Left lung (tissue), 4 donors: ENCODE measurements at regions not wholly inside any gene's neighbourhood (a gene's known extent, or its start where the extent isn't known, plus 50 kb on each side); places are given as distances from the start of the nearest gene placed in this dataset.

Source experiments
- ATAC-seq: fragments of 200-7000 bp; cut with Tn5 transposase; one replicate; pipeline ENCODE4 v1.9.1; 2020; ENCODE audit warnings: moderate library complexity
- DNase-seq, 4 donors: peaks; one replicate each; pipeline ENCODE4 v3.0.0-alpha.2; 2013 to 2020
- H3K27ac ChIP-seq, 2 donors: fragments of 200-600 bp; sonication (generic) in 1 of 2; one replicate each; pipeline versions ENCODE4 v1.5.0 to v1.8.0; 2020 to 2021
- H3K27me3 ChIP-seq, 2 donors: fragments of 200-600 bp; sonication (generic) in 1 of 2; one replicate each; pipeline versions ENCODE4 v1.5.0 to v1.8.0; 2020 to 2021
- H3K36me3 ChIP-seq, 2 donors: fragments of 200-600 bp; sonication (generic) in 1 of 2; one replicate each; pipeline versions ENCODE4 v1.5.0 to v1.8.0; 2020 to 2021
- H3K4me1 ChIP-seq, 2 donors: fragments of 200-600 bp; one replicate each; pipeline ENCODE4 v1.8.0; 2021
- H3K4me3 ChIP-seq, 2 donors: fragments of 200-600 bp; sonication (generic) in 1 of 2; one replicate each; pipeline versions ENCODE4 v1.5.0 to v1.8.0; 2020 to 2021; ENCODE audit warnings: mild to moderate bottlenecking in 1 of 2
- H3K9me3 ChIP-seq, 2 donors: fragments of 200-600 bp; sonication (generic) in 1 of 2; one replicate each; pipeline versions ENCODE4 v1.5.0 to v1.8.0; 2020 to 2021
- intact Hi-C, 2 donors: fragments of 100-400 bp; cut with DNase I; formaldehyde crosslinking; loops; one replicate each; pipeline versions ENCODE4 v1.11.2 to v1.14.2; 2022
- TF ChIP-seq, protein P1 (sequence below), 2 donors: fragments of 200-600 bp; sonication (generic) in 1 of 2; IDR thresholded peaks; one replicate each; pipeline versions ENCODE4 v1.5.0 to v1.8.0; 2021; ENCODE audit warnings: antibody characterized with exemption in 2 of 2
- donor health status: DM: no; HTN: yes; CAD: no.
- donor health status: DM: no; HTN: no; CAD: no.

DNA sequence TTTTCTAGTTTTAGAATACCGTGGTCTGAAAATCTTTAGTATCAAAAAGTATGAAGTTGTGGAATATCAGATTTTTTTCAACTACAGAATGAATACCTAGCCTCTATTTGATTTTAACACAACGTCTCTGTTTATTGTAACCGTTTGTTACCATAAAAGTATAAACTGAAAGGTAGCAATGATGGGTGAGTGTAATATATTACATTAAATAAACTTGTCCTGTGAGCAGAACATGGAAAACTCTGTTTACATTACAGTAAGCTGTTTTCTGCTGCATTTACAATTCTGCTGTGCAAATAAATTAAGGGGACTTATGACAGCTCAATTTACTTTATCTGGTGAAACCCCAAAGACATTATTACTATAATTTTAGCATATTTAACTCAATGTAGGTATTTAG is 62.5 kb downstream of the CHRM3 start:
- TF ChIP-seq, protein P1, sequence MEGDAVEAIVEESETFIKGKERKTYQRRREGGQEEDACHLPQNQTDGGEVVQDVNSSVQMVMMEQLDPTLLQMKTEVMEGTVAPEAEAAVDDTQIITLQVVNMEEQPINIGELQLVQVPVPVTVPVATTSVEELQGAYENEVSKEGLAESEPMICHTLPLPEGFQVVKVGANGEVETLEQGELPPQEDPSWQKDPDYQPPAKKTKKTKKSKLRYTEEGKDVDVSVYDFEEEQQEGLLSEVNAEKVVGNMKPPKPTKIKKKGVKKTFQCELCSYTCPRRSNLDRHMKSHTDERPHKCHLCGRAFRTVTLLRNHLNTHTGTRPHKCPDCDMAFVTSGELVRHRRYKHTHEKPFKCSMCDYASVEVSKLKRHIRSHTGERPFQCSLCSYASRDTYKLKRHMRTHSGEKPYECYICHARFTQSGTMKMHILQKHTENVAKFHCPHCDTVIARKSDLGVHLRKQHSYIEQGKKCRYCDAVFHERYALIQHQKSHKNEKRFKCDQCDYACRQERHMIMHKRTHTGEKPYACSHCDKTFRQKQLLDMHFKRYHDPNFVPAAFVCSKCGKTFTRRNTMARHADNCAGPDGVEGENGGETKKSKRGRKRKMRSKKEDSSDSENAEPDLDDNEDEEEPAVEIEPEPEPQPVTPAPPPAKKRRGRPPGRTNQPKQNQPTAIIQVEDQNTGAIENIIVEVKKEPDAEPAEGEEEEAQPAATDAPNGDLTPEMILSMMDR (IDR thresholded peaks at IDR 0.05), result no peak
- intact Hi-C loops, result no loop called here
- Histone ChIP-seq H3K27me3 (no peaks in the 10 kb centered on the region), H3K4me1 (no peaks in the 10 kb centered on the region), H3K36me3 (no peaks in the 10 kb centered on the region), H3K4me3 (no peak overlapping the region), H3K27ac (no peak overlapping the region), H3K9me3 (no peaks in the 10 kb centered on the region)
- ATAC-seq (no peak), DNase-seq (no peak)

DNA sequence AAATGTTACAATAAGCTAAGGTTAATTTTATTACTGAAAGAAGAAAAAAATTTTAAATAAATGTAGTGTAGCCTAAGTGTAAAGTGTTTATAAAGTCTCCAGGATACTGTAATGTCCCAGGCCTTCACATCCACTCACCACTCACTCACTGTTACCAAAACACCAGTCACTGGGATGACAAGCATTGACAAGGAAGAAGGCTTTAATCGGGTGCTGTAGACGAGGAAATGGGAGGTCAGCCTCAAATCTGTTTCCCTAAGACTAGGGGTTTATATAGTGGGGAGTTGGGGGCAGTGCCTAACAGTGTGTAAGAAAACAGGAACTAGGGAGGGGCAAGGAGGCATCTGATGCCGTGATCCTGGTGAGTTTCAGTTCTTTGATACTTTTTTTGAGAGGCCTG is 69.4 kb downstream of the CHRM3 start:
- ATAC-seq (no peak), DNase-seq (no peak)
- Histone ChIP-seq H3K4me3 (no peak overlapping the region), H3K36me3 (no peaks in the 10 kb centered on the region), H3K27ac (no peak overlapping the region), H3K27me3 (no peaks in the 10 kb centered on the region), H3K4me1 (no peaks in the 10 kb centered on the region), H3K9me3 (peaks cover 0 to 16% of the 10 kb centered on the region in 2 donors)
- intact Hi-C loops, result no loop called here
- TF ChIP-seq, protein P1 (IDR thresholded peaks at IDR 0.05), result no peak

- no peaks in the 10 kb centered on the region for H3K27me3 ChIP-seq
- DNase-seq, result no peak
- no peak for ATAC-seq
- intact Hi-C loops, result no loop called here
- no peak overlapping the region for H3K27ac ChIP-seq
- H3K4me1 ChIP-seq, result no peaks in the 10 kb centered on the region
- H3K36me3 ChIP-seq, result no peaks in the 10 kb centered on the region
- no peak overlapping the region for H3K4me3 ChIP-seq
- TF ChIP-seq, protein P1 (IDR thresholded peaks at IDR 0.05), result no peak
- H3K9me3 ChIP-seq, result peaks cover 0 to 16% of the 10 kb centered on the region in 2 donors
Measured at GRCh38 chr1:239456788-239457187, 70.4 kb downstream of the CHRM3 start.

- H3K9me3 ChIP-seq, result peaks cover 0 to 16% of the 10 kb centered on the region in 2 donors
- DNase-seq, result no peak
- no peak overlapping the region for H3K27ac ChIP-seq
- no peaks in the 10 kb centered on the region for H3K4me1 ChIP-seq
- TF ChIP-seq, protein P1 (IDR thresholded peaks at IDR 0.05), result no peak
- H3K36me3 ChIP-seq, result no peaks in the 10 kb centered on the region
- no peaks in the 10 kb centered on the region for H3K27me3 ChIP-seq
- no peak overlapping the region for H3K4me3 ChIP-seq
- intact Hi-C loops, result no loop called here
- peak; percentile 66 for ATAC-seq
Measured at GRCh38 chr1:239457491-239458143, 71.2 kb downstream of the CHRM3 start.

- ATAC-seq (no peak), DNase-seq (no peak)
- Histone ChIP-seq H3K27ac (no peak overlapping the region), H3K9me3 (peaks cover 0 to 16% of the 10 kb centered on the region in 2 donors), H3K27me3 (no peaks in the 10 kb centered on the region), H3K4me1 (no peaks in the 10 kb centered on the region), H3K36me3 (no peaks in the 10 kb centered on the region), H3K4me3 (no peak overlapping the region)
- TF ChIP-seq, protein P1 (IDR thresholded peaks at IDR 0.05), result no peak
- intact Hi-C loops, result no loop called here
Measured at GRCh38 chr1:239458144-239458500, 71.8 kb downstream of the CHRM3 start.
